K562 (cell line): ENCODE measurements at regions not wholly inside any gene's neighbourhood (a gene's known extent, or its start where the extent isn't known, plus 50 kb on each side); places are given as distances from the start of the nearest gene placed in this dataset.

ENCODE experiments used
- CBX3 ChIP-seq, 2 experiments: IDR thresholded peaks; 1 replicate in 1 of 2; 2 replicates in 1 of 2; pipeline ENCODE4 v1.6.1; 2012; ENCODE audit warnings: inconsistent platforms in 2 of 2, low read length in 2 of 2, borderline replicate concordance in 1 of 2, control low read depth in 1 of 2
- CCAR2 ChIP-seq: fragments of 200-400 bp; formaldehyde crosslinking; IDR thresholded peaks from 2 replicates; pipeline ENCODE4 v1.6.1; 2017; ENCODE audit warnings: mild to moderate bottlenecking, low read depth, low read length
- DMBX1 ChIP-seq: fragments of 250-450 bp; sonication (Bioruptor Pico); IDR thresholded peaks from 2 replicates; pipeline ENCODE4 v1.8.0; 2022; ENCODE audit warnings: inconsistent platforms, mild to moderate bottlenecking, moderate library complexity, borderline replicate concordance
- EGR1 ChIP-seq: fragments of 450-650 bp; conservative IDR thresholded peaks from 2 replicates; pipeline ENCODE4 v1.6.1; 2017; ENCODE audit warnings: mild to moderate bottlenecking
- ESRRA ChIP-seq: fragments of 450-650 bp; IDR thresholded peaks from 2 replicates; pipeline ENCODE4 v1.6.1; 2014; ENCODE audit warnings: low read depth, mild to moderate bottlenecking, moderate library complexity, borderline replicate concordance
- GATAD2A ChIP-seq: fragments of 450-650 bp; IDR thresholded peaks from 2 replicates; pipeline ENCODE4 v1.6.1; 2017
- HSF4 ChIP-seq: fragments of 250-450 bp; sonication (Bioruptor Pico); IDR thresholded peaks from 2 replicates; pipeline ENCODE4 v2.1.2; 2022; ENCODE audit warnings: mild to moderate bottlenecking, moderate library complexity, borderline replicate concordance
- KAT8 ChIP-seq: fragments of 450-650 bp; IDR thresholded peaks from 2 replicates; pipeline ENCODE4 v1.6.1; 2016; ENCODE audit warnings: low read depth, mild to moderate bottlenecking
- KHSRP ChIP-seq: fragments of 450-650 bp; IDR thresholded peaks from 2 replicates; pipeline ENCODE4 v1.6.1; 2017
- MIER1 ChIP-seq: fragments of 450-650 bp; IDR thresholded peaks from 2 replicates; pipeline ENCODE4 v1.6.1; 2016; ENCODE audit warnings: antibody characterized with exemption, mild to moderate bottlenecking, low read depth
- NCOR1 ChIP-seq: fragments of 450-650 bp; IDR thresholded peaks from 2 replicates; pipeline ENCODE4 v1.6.1; 2016; ENCODE audit warnings: mild to moderate bottlenecking, moderate library complexity
- PCBP2 ChIP-seq: fragments of 200-400 bp; formaldehyde crosslinking; IDR thresholded peaks from 2 replicates; pipeline ENCODE4 v1.6.1; 2018; ENCODE audit warnings: low read length, low read depth, mild to moderate bottlenecking, moderate library complexity; ENCODE audit not compliant: poor library complexity, severe bottlenecking
- PHF20 ChIP-seq: fragments of 450-650 bp; IDR thresholded peaks from 2 replicates; pipeline ENCODE4 v1.6.1; 2018; ENCODE audit not compliant: partially characterized antibody
- PHF21A ChIP-seq: fragments of 450-650 bp; IDR thresholded peaks from 2 replicates; pipeline ENCODE4 v1.6.1; 2017; ENCODE audit warnings: low read depth, borderline replicate concordance
- POLR3G ChIP-seq: IDR thresholded peaks from 2 replicates; pipeline ENCODE4 v1.6.1; 2011; ENCODE audit not compliant: insufficient read length, insufficient replicate concordance; ENCODE audit errors: extremely low read depth
- RBM17 ChIP-seq: fragments of 200-400 bp; formaldehyde crosslinking; IDR thresholded peaks from 2 replicates; pipeline ENCODE4 v1.6.1; 2017; ENCODE audit warnings: low read depth, mild to moderate bottlenecking, low read length, borderline replicate concordance
- RFX7 ChIP-seq: fragments of 250-450 bp; sonication (Bioruptor Pico); IDR thresholded peaks from 2 replicates; pipeline ENCODE4 v1.5.1; 2021; ENCODE audit warnings: mild to moderate bottlenecking
- RHOXF2B ChIP-seq: fragments of 250-450 bp; sonication (Bioruptor Pico); conservative IDR thresholded peaks from 2 replicates; pipeline ENCODE4 v1.5.1; 2021
- TSC22D4 ChIP-seq: fragments of 450-650 bp; IDR thresholded peaks from 2 replicates; pipeline ENCODE4 v1.6.1; 2016; ENCODE audit warnings: missing genetic modification characterization, missing biosample characterization, control low read depth
- ZKSCAN3 ChIP-seq: fragments of 250-450 bp; sonication (Bioruptor Pico); IDR thresholded peaks from 2 replicates; pipeline ENCODE4 v1.4.0; 2020
- ZNF830 ChIP-seq: fragments of 250-450 bp; sonication (Bioruptor Pico); IDR thresholded peaks from 2 replicates; pipeline ENCODE4 v1.5.0; 2021; ENCODE audit warnings: mild to moderate bottlenecking
- ZSCAN29 ChIP-seq: fragments of 450-650 bp; IDR thresholded peaks from 2 replicates; pipeline ENCODE4 v1.6.1; 2017
- TF ChIP-seq, protein P1 (sequence below): fragments of 450-650 bp; IDR thresholded peaks from 2 replicates; pipeline ENCODE4 v1.6.1; 2018; ENCODE audit not compliant: partially characterized antibody
- TF ChIP-seq, protein P2 (sequence below): fragments of 250-450 bp; sonication (Bioruptor Pico); IDR thresholded peaks from 2 replicates; pipeline ENCODE4 v1.5.0; 2021; ENCODE audit warnings: mild to moderate bottlenecking, moderate library complexity

DNA sequence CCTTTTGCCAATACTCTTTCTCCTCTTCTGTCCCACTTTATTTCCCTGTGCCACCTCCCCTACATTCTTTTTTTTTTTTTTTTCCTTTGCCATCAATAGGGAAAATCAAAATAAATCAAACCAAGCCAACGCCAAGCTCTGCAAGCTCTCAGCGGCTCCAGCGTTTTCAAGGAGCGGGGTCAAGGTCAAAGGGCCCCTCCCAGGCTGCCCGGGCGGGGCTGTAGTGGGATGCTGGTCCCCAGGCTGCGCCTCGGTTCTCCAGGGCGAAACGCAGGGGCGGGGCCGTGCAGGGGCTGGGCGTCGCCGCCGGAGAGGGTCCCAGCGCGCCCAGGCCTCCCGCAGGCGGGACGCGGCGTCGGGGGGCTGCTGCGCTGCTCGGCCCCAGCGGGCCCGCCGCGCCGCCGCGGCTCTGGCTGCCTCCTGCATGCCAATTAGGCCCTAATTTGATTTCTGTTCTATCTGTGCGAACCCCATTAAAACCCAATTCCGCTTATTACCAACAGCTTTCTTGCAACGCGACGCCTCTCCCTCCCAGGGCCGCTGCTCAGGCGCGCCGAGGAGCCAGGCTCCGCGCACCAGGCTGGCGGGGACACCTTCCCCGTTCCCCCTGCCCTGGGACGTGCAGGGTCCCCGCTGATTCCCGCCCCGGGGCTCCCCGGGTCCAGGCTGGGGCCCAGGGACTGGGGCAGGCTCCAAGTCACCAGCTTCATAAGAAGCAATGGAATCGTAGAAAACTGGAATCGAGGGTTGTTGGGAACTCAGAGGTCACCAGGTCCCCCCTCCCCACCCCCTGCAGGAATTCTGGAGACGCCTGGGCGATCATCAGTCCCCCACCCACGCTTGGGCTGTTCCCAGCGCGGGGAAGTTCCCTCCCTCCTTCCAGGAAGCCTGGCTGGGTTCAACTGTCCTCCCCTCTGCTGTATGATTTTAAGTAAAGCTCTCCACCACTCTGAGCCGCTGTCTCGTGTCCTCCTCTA, 50.7 kb upstream of the MAP1LC3B2 start (continued):
- TF ChIP-seq, protein P1, sequence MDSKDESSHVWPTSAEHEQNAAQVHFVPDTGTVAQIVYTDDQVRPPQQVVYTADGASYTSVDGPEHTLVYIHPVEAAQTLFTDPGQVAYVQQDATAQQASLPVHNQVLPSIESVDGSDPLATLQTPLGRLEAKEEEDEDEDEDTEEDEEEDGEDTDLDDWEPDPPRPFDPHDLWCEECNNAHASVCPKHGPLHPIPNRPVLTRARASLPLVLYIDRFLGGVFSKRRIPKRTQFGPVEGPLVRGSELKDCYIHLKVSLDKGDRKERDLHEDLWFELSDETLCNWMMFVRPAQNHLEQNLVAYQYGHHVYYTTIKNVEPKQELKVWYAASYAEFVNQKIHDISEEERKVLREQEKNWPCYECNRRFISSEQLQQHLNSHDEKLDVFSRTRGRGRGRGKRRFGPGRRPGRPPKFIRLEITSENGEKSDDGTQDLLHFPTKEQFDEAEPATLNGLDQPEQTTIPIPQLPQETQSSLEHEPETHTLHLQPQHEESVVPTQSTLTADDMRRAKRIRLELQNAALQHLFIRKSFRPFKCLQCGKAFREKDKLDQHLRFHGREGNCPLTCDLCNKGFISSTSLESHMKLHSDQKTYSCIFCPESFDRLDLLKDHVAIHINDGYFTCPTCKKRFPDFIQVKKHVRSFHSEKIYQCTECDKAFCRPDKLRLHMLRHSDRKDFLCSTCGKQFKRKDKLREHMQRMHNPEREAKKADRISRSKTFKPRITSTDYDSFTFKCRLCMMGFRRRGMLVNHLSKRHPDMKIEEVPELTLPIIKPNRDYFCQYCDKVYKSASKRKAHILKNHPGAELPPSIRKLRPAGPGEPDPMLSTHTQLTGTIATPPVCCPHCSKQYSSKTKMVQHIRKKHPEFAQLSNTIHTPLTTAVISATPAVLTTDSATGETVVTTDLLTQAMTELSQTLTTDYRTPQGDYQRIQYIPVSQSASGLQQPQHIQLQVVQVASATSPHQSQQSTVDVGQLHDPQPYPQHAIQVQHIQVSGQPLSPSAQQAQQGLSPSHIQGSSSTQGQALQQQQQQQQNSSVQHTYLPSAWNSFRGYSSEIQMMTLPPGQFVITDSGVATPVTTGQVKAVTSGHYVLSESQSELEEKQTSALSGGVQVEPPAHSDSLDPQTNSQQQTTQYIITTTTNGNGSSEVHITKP, result peak; percentile 80
- TF ChIP-seq HSF4 (CRISPR knock-in tag), result no peak
- TF ChIP-seq RHOXF2B, result no peak
- no peak for TF ChIP-seq GATAD2A
- no peak for TF ChIP-seq ZKSCAN3 (CRISPR knock-in tag)
- TF ChIP-seq TSC22D4 (tag), result no peak
- TF ChIP-seq POLR3G, result no peak
- TF ChIP-seq EGR1, result peak; percentile 80
- no peak for TF ChIP-seq PHF20
- TF ChIP-seq KHSRP, result no peak
- TF ChIP-seq RBM17, result no peak
- TF ChIP-seq ESRRA, result peak; percentile 92
- TF ChIP-seq RFX7 (CRISPR knock-in tag), result no peak
- no peak for TF ChIP-seq KAT8
- no peak for TF ChIP-seq CBX3 (IDR thresholded peaks at IDR 0.05; ENCODE audit: borderline replicate concordance in 1 of 2, low read length in 2 of 2)
- no peak for TF ChIP-seq ZSCAN29
- TF ChIP-seq NCOR1, result 0 out of 2 replicates have a peak, but pooled peaks have one; percentile 18
- no peak for TF ChIP-seq ZNF830
- no peak for TF ChIP-seq CCAR2
- TF ChIP-seq MIER1, result no peak
- TF ChIP-seq PHF21A, result peak; percentile 58; the same call in 1 of the 2 replicates
- TF ChIP-seq DMBX1 (CRISPR knock-in tag), result no peak
- no peak for TF ChIP-seq PCBP2
- TF ChIP-seq, protein P2, sequence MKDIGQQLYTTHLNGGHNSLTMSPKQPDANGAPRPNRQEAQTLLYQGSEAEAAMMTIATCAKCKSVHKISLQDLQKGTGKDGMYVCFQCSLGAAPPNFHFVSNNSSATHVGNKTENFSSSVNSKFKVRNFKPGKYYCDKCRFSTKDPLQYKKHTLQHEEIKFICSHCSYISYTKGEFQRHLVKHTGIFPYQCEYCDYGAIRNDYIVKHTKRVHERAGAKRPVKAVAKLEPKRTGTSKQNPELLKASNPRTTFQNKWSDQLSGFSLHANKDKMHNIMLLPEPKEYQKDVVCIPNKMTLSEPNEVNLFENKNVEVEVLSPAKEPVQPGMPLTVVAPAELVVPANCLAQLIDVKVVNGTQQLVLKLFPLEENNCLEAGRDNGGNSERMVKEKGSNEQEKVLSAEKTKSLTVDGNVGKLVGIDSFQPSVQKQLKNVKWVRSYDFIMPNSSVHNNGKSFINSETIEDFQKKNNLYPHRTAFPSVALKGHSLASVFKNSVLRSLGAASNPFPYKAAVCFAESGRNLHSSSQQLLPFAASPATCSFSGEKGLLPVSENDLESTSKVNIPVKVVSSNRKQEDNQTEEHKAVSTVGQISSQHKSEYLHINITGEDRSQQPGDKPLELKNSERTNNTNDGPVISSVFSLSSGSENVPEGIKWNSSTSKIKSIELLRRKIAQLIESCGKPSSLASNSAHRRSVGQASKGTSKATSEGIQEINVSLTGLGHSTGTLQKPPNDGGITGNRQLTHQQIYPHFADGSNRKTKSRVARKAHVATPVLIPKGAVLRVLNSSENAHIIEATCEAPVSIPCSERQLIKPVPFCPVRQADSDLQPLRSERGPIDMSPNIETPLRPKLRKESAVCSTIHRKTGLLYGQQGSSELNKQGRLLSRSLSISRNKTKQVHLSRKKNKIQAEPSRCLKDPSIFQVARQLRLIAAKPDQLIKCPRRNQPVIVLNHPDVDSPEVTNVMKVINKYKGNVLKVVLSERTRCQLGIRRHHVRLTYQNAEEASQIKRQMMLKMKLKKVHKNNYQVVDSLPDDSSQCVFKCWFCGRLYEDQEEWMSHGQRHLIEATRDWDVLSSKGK (CRISPR knock-in tag), result no peak
